GM19397 (cell line): ENCODE measurements at regions not wholly inside any gene's neighbourhood (a gene's known extent, or its start where the extent isn't known, plus 50 kb on each side); places are given as distances from the start of the nearest gene placed in this dataset.

ENCODE experiments used
- ATAC-seq: cut with Tn5 transposase; IDR thresholded peaks from one replicate; pipeline ENCODE4 v1.9.1; 2021; ENCODE audit warnings: mild to moderate bottlenecking, moderate library complexity; ENCODE audit not compliant: unreplicated experiment

GRCh38 chr4:15366721-15367120 is 61.1 kb upstream of the C1QTNF7 start:
- ATAC-seq = no peak

GRCh38 chr4:15368856-15369255 is 59.0 kb upstream of the C1QTNF7 start:
- ATAC-seq = no peak

GRCh38 chr4:15370296-15370695 is 57.5 kb upstream of the C1QTNF7 start:
- ATAC-seq = no peak

GRCh38 chr4:15373363-15373762 is 54.5 kb upstream of the C1QTNF7 start:
- ATAC-seq = no peak

- no peak for ATAC-seq
Observed at GRCh38 chr4:15374656-15375055, 53.2 kb upstream of the C1QTNF7 start.

- ATAC-seq = no peak
Observed at GRCh38 chr4:15375667-15376066, 52.2 kb upstream of the C1QTNF7 start.

GRCh38 chr4:15376145-15376544 is 51.7 kb upstream of the C1QTNF7 start:
- no peak for ATAC-seq

GRCh38 chr4:15376594-15376993 is 51.2 kb upstream of the C1QTNF7 start:
- ATAC-seq = no peak
